Ectodermal cell (in vitro differentiated cells): ENCODE measurements at regions not wholly inside any gene's neighbourhood (a gene's known extent, or its start where the extent isn't known, plus 50 kb on each side); places are given as distances from the start of the nearest gene placed in this dataset.

ENCODE experiments used
- H3K27ac ChIP-seq: 2 replicates; pipeline ENCODE4 v1.7.0; 2013; ENCODE audit warnings: mild to moderate bottlenecking, low read depth, low read length; ENCODE audit not compliant: insufficient read depth, poor library complexity, severe bottlenecking
- H3K27me3 ChIP-seq: 2 replicates; pipeline ENCODE4 v1.7.0; 2013; ENCODE audit warnings: mild to moderate bottlenecking, low read length; ENCODE audit not compliant: insufficient read depth, control insufficient read depth, poor library complexity, severe bottlenecking
- H3K36me3 ChIP-seq: one replicate; pipeline ENCODE4 v1.7.0; 2013; ENCODE audit warnings: low read length; ENCODE audit not compliant: control insufficient read depth, insufficient read depth
- H3K4me1 ChIP-seq: one replicate; pipeline ENCODE4 v1.7.0; 2013; ENCODE audit warnings: low read length; ENCODE audit not compliant: control insufficient read depth, insufficient read depth
- H3K4me3 ChIP-seq: 2 replicates; pipeline ENCODE4 v1.7.0; 2013; ENCODE audit warnings: low read depth, low read length, control low read depth; ENCODE audit not compliant: insufficient read depth
- H3K9me3 ChIP-seq: 2 replicates; pipeline ENCODE4 v1.7.0; 2013; ENCODE audit warnings: mild to moderate bottlenecking, low read length, moderate library complexity; ENCODE audit not compliant: control insufficient read depth
- WGBS, 2 experiments: methylation state at CpG; one replicate each; pipeline ENCODE4 v1.1.7; 2013; ENCODE audit warnings: missing lambda C conversion rate in 2 of 2; 5-methylcytosine and 5-hydroxymethylcytosine counted together

GRCh38 chr22:48021991-48022401 is 1259.5 kb downstream of the TBC1D22A start:
- 81 to 93% methylated on average over 4 of the region's 4 CpGs for WGBS, 2 experiments
- H3K36me3 ChIP-seq: no peaks in the 10 kb centered on the region
- no peaks in the 10 kb centered on the region for H3K27me3 ChIP-seq

DNA sequence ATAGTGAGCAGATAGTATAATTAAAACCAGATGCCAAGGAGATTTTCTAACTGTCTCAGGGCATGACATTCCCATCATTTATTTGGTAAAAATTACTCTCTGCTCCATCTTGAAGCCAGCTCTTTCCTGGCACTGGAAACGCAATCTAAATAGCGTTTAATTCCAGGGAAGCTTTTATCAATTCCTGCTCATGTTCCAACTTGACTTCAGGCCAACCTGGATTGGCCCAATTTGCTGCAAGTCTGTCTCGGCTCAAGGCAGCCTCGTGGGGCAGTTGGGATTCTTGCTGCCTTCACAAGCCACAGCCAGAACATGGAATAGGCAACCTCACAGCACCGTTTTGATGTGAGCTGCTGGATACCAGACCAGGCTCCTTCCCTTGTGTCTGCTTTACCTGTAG is 1255.9 kb downstream of the TBC1D22A start:
- no peaks in the 10 kb centered on the region for H3K4me1 ChIP-seq
- H3K4me3 ChIP-seq: no peak overlapping the region
- no peaks in the 10 kb centered on the region for H3K27me3 ChIP-seq
- 88 to 89% methylated on average over 5 of the region's 5 CpGs for WGBS, 2 experiments
- H3K27ac ChIP-seq: no peak overlapping the region
- H3K36me3 ChIP-seq: no peaks in the 10 kb centered on the region
- no peaks in the 10 kb centered on the region for H3K9me3 ChIP-seq

More at GRCh38 chr22:48021991-48022401, 1259.5 kb downstream of the TBC1D22A start:
- Histone ChIP-seq H3K4me1 (no peaks in the 10 kb centered on the region), H3K4me3 (no peak overlapping the region), H3K9me3 (no peaks in the 10 kb centered on the region), H3K27ac (no peak overlapping the region)

GRCh38 chr22:48015701-48016100 is 1253.3 kb downstream of the TBC1D22A start:
- Histone ChIP-seq H3K27ac (no peak overlapping the region), H3K4me3 (no peak overlapping the region), H3K9me3 (no peaks in the 10 kb centered on the region), H3K36me3 (no peaks in the 10 kb centered on the region), H3K4me1 (no peaks in the 10 kb centered on the region), H3K27me3 (no peaks in the 10 kb centered on the region)
- WGBS, 2 experiments: 90 to 92% methylated on average over 5 of the region's 5 CpGs

DNA sequence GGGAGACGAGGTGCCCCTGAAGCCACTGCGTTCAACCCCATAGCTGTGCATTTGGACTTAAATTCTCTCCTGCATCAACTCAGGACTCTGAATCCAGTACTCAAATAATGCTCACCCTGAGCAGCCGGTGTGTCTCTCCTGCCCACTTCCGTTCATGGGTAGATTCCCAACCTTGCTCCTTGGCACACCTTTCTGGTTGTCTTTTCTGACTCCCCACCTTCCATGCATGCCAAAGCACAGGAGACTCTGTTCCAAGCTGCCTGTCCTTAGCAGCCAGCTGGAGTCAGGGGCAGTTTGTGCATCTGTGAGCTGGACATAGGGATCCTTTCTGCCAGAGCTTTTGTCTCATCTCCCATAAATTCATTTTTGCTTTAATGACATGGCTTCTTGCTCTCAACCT is 1242.5 kb downstream of the TBC1D22A start:
- H3K36me3 ChIP-seq: no peaks in the 10 kb centered on the region
- no peak overlapping the region for H3K27ac ChIP-seq
- H3K4me3 ChIP-seq: no peak overlapping the region
- no peaks in the 10 kb centered on the region for H3K4me1 ChIP-seq
- WGBS, 2 experiments: 91 to 92% methylated on average over 4 of the region's 4 CpGs
- H3K9me3 ChIP-seq: no peaks in the 10 kb centered on the region
- no peaks in the 10 kb centered on the region for H3K27me3 ChIP-seq

GRCh38 chr22:48004038-48004437 is 1241.6 kb downstream of the TBC1D22A start:
- Histone ChIP-seq H3K27ac (no peak overlapping the region), H3K9me3 (no peaks in the 10 kb centered on the region), H3K4me3 (no peak overlapping the region), H3K36me3 (no peaks in the 10 kb centered on the region), H3K27me3 (no peaks in the 10 kb centered on the region), H3K4me1 (no peaks in the 10 kb centered on the region)
- 56 to 59% methylated on average over 6 of the region's 6 CpGs for WGBS, 2 experiments

GRCh38 chr22:48001101-48001500 is 1238.7 kb downstream of the TBC1D22A start:
- H3K9me3 ChIP-seq: no peaks in the 10 kb centered on the region
- no peak overlapping the region for H3K27ac ChIP-seq
- H3K4me3 ChIP-seq: no peak overlapping the region
- WGBS, 2 experiments: 89% methylated on average over 11 of the region's 11 CpGs
- no peaks in the 10 kb centered on the region for H3K36me3 ChIP-seq
- no peaks in the 10 kb centered on the region for H3K27me3 ChIP-seq
- H3K4me1 ChIP-seq: no peaks in the 10 kb centered on the region

- H3K27me3 ChIP-seq: no peaks in the 10 kb centered on the region
- no peaks in the 10 kb centered on the region for H3K36me3 ChIP-seq
- WGBS, 2 experiments: 87 to 89% methylated on average over 8 of the region's 8 CpGs
Observed at GRCh38 chr22:47997612-47998011, 1235.2 kb downstream of the TBC1D22A start.

DNA sequence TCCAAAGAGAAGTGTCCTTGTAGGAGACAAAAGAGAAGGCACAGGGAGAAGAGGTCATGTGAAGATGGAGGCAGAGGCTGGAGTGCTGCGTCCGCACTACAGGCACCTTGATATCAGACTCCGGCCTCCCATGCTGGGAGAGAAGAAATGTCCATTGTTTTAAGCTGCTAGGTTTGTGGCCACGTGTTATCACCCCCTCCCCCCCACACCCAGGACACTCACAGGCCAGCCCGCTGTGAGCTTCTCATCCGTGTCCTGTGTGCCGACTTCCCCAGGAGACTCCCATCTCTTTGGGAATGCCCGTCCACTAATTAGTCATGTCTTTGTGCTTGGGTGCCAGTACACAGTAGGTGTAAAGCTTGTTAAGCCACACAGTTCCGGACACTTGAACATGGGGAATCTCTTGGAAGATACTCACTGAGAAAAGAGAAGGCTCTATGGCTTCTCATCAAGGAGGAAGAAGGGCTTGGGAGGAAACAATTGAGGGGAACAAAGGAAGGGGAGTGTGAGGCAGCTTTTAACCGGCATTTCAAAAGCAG is 1234.7 kb downstream of the TBC1D22A start:
- Histone ChIP-seq H3K9me3 (no peaks in the 10 kb centered on the region), H3K4me1 (no peaks in the 10 kb centered on the region)

More at GRCh38 chr22:47997612-47998011, 1235.2 kb downstream of the TBC1D22A start:
- no peak overlapping the region for H3K27ac ChIP-seq
- no peak overlapping the region for H3K4me3 ChIP-seq
- no peaks in the 10 kb centered on the region for H3K4me1 ChIP-seq
- no peaks in the 10 kb centered on the region for H3K9me3 ChIP-seq

GRCh38 chr22:47996446-47996857 is 1234.0 kb downstream of the TBC1D22A start:
- H3K4me3 ChIP-seq: no peak overlapping the region
- no peaks in the 10 kb centered on the region for H3K36me3 ChIP-seq
- no peaks in the 10 kb centered on the region for H3K27me3 ChIP-seq
- no peaks in the 10 kb centered on the region for H3K4me1 ChIP-seq
- no peak overlapping the region for H3K27ac ChIP-seq
- WGBS, 2 experiments: 92 to 94% methylated on average over 8 of the region's 8 CpGs
- H3K9me3 ChIP-seq: no peaks in the 10 kb centered on the region

More for the DNA sequence above, 1234.7 kb downstream of the TBC1D22A start:
- Histone ChIP-seq H3K27ac (no peak overlapping the region), H3K4me3 (no peak overlapping the region), H3K36me3 (no peaks in the 10 kb centered on the region), H3K27me3 (no peaks in the 10 kb centered on the region)
- WGBS, 2 experiments: 66 to 73% methylated on average over 10 of the region's 10 CpGs

GRCh38 chr22:47995718-47996117 is 1233.3 kb downstream of the TBC1D22A start:
- no peaks in the 10 kb centered on the region for H3K36me3 ChIP-seq
- H3K4me1 ChIP-seq: no peaks in the 10 kb centered on the region
- no peaks in the 10 kb centered on the region for H3K9me3 ChIP-seq
- no peak overlapping the region for H3K27ac ChIP-seq
- no peak overlapping the region for H3K4me3 ChIP-seq
- 93 to 94% methylated on average over 8 of the region's 8 CpGs for WGBS, 2 experiments
- no peaks in the 10 kb centered on the region for H3K27me3 ChIP-seq

DNA sequence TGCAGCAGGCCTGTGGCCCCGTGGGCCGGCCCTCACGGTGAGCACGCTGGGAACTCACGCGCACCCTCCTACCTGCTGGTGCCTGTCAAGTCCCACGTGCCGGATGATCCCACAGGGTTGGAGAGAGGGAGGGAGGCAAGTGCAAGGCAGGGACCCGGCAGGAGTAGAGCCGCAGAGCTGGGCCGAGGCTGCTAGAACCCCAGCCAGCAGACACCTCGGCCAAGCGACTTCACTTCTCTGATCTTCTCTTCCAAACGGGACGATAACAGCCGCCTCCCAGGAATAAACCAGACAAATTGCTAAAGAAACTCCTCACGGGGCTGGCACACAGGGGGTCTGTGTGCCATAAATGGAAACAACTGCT is 1232.8 kb downstream of the TBC1D22A start:
- Histone ChIP-seq H3K27me3 (no peaks in the 10 kb centered on the region), H3K4me1 (no peaks in the 10 kb centered on the region), H3K4me3 (no peak overlapping the region), H3K36me3 (no peaks in the 10 kb centered on the region), H3K9me3 (no peaks in the 10 kb centered on the region), H3K27ac (no peak overlapping the region)
- 89 to 92% methylated on average over 17 of the region's 17 CpGs for WGBS, 2 experiments
